Endothelial cell (in vitro differentiated cells): ENCODE measurements at regions not wholly inside any gene's neighbourhood (a gene's known extent, or its start where the extent isn't known, plus 50 kb on each side); places are given as distances from the start of the nearest gene placed in this dataset.

Experiments used
- DNase-seq: peaks from one replicate; pipeline ENCODE4 v3.0.0; 2021; ENCODE audit warnings: low spot score
- H3K27ac Mint-ChIP-seq: one replicate; pipeline ENCODE4 v1.8.0; 2021; ENCODE audit warnings: mixed read lengths, inconsistent platforms; ENCODE audit not compliant: unreplicated experiment
- H3K27me3 Mint-ChIP-seq: one replicate; pipeline ENCODE4 v1.8.0; 2021; ENCODE audit warnings: mild to moderate bottlenecking, moderate library complexity, mixed read lengths, inconsistent platforms; ENCODE audit not compliant: unreplicated experiment
- H3K36me3 Mint-ChIP-seq: one replicate; pipeline ENCODE4 v1.8.0; 2021; ENCODE audit warnings: mild to moderate bottlenecking, low read depth, mixed read lengths, inconsistent platforms; ENCODE audit not compliant: unreplicated experiment
- H3K4me1 Mint-ChIP-seq: one replicate; pipeline ENCODE4 v1.8.0; 2021; ENCODE audit warnings: mild to moderate bottlenecking, mixed read lengths, inconsistent platforms; ENCODE audit not compliant: unreplicated experiment
- H3K4me3 Mint-ChIP-seq: one replicate; pipeline ENCODE4 v1.8.0; 2021; ENCODE audit warnings: mild to moderate bottlenecking, mixed read lengths, inconsistent platforms; ENCODE audit not compliant: unreplicated experiment
- H3K9me3 Mint-ChIP-seq: one replicate; pipeline ENCODE4 v1.8.0; 2021; ENCODE audit warnings: mixed read lengths, inconsistent platforms; ENCODE audit not compliant: unreplicated experiment
- CTCF ChIP-seq: fragments of 200-600 bp; sonication (generic); IDR thresholded peaks from one replicate; pipeline ENCODE4 v1.5.0; 2021; ENCODE audit warnings: antibody characterized with exemption; ENCODE audit not compliant: unreplicated experiment

- no peak for DNase-seq
- H3K27ac Mint-ChIP-seq = no peak overlapping the region
- H3K4me3 Mint-ChIP-seq = no peak overlapping the region
- TF ChIP-seq CTCF = no peak
- no peaks in the 10 kb centered on the region for H3K4me1 Mint-ChIP-seq
- no peaks in the 10 kb centered on the region for H3K9me3 Mint-ChIP-seq
- H3K27me3 Mint-ChIP-seq = peaks cover 2% of the 10 kb centered on the region
- no peaks in the 10 kb centered on the region for H3K36me3 Mint-ChIP-seq
Measured at GRCh38 chr3:163315786-163316185, 1762.5 kb downstream of the SI start.

- Mint-ChIP-seq H3K27me3 (no peaks in the 10 kb centered on the region), H3K4me1 (no peaks in the 10 kb centered on the region), H3K36me3 (no peaks in the 10 kb centered on the region), H3K4me3 (no peak overlapping the region), H3K9me3 (peaks cover 5% of the 10 kb centered on the region), H3K27ac (no peak overlapping the region)
- no peak for TF ChIP-seq CTCF
- DNase-seq = no peak
Measured at GRCh38 chr3:163306405-163306804, 1771.9 kb downstream of the SI start.

- Mint-ChIP-seq H3K4me1 (no peaks in the 10 kb centered on the region), H3K4me3 (no peak overlapping the region), H3K27me3 (no peaks in the 10 kb centered on the region), H3K27ac (no peak overlapping the region), H3K9me3 (no peaks in the 10 kb centered on the region), H3K36me3 (no peaks in the 10 kb centered on the region)
- no peak for DNase-seq
- no peak for TF ChIP-seq CTCF
Measured at GRCh38 chr3:163273694-163274093, 1777.1 kb downstream of the OTOL1 start.

GRCh38 chr3:163266731-163267130 lies 1770.1 kb downstream of the OTOL1 start:
- no peaks in the 10 kb centered on the region for H3K4me1 Mint-ChIP-seq
- DNase-seq = no peak
- no peaks in the 10 kb centered on the region for H3K9me3 Mint-ChIP-seq
- H3K27me3 Mint-ChIP-seq = no peaks in the 10 kb centered on the region
- no peak overlapping the region for H3K27ac Mint-ChIP-seq
- no peaks in the 10 kb centered on the region for H3K36me3 Mint-ChIP-seq
- H3K4me3 Mint-ChIP-seq = no peak overlapping the region
- TF ChIP-seq CTCF = no peak

GRCh38 chr3:163261618-163262017 lies 1765.0 kb downstream of the OTOL1 start:
- Mint-ChIP-seq H3K27me3 (no peaks in the 10 kb centered on the region), H3K4me3 (no peak overlapping the region), H3K36me3 (no peaks in the 10 kb centered on the region), H3K9me3 (no peaks in the 10 kb centered on the region), H3K4me1 (no peaks in the 10 kb centered on the region), H3K27ac (no peak overlapping the region)
- no peak for DNase-seq
- TF ChIP-seq CTCF = no peak
